NCI-H2196 treated with DMSO at 0.1 percent for 48 hours (cell line): ENCODE measurements at regions not wholly inside any gene's neighbourhood (a gene's known extent, or its start where the extent isn't known, plus 50 kb on each side); places are given as distances from the start of the nearest gene placed in this dataset.

Source experiments
- DNase-seq: peaks from one replicate; lab custom pipeline; 2025; ENCODE audit not compliant: unreplicated experiment; lab: John Stamatoyannopoulos, UW

DNA sequence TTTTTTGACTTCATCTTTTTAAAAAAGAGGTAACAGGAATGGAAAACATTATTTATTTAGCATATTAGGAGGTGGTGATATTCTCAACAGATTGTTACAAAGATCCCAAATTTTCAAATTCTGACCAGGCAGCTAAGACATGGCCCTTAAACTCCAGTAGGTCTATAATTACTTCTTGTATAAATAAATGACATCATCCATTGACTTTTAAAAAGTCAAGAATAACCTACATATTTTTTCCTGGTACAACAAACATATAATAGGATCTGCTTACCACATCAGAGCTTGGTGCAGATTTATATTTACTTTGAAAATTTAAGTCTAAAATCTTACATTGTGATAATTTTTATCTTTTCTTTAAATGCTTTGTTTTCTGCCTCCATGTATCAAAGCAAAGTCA, 92.2 kb upstream of the TRPM3 start:
- DNase-seq = no peak

DNA sequence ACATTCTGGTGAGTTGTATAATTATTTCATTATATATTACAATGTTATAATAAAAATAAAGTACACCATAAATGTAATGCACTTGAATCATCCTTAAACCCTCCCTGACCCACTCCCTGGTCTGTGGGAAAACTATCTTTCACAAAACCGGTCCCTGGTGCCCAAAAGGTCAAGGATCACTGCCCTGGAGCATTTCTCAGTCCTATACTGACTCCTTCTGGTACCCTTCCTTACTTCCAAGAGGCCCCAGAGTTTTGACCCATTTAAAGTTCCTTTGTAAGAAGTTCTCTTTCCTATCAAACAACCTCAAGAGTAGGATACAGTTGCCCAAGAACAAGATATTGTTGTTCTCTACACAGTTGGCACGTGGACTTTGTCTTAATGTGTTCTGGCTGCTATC, 88.9 kb upstream of the TRPM3 start:
- DNase-seq = no peak

- no peak for DNase-seq
Observed at GRCh38 chr9:71209890-71210289, 88.5 kb upstream of the TRPM3 start.

- DNase-seq = no peak
Observed at GRCh38 chr9:71202931-71203330, 81.5 kb upstream of the TRPM3 start.

- DNase-seq = no peak
Observed at GRCh38 chr9:71191708-71192107, 70.3 kb upstream of the TRPM3 start.

DNA sequence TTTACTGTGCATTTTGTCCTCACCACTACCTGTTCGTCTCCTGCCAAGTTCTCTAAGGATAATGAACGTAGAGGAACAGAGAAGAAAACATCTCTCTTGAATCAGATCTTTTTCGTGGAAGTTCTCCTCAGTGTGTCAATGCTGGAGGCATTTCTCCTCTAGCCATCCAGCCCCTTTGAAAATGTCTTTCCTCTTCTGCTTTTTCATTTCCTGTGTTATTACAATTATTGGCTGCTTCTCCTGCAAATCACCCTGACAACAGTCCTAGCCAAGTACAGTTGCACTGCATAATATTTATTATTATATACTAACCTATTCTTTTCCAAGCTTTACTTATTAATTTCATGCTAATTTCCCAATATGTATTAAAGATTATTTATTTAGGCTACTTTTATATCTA, 61.8 kb upstream of the TRPM3 start:
- no peak for DNase-seq

GRCh38 chr9:71179183-71179582, 57.8 kb upstream of the TRPM3 start:
- no peak for DNase-seq

DNA sequence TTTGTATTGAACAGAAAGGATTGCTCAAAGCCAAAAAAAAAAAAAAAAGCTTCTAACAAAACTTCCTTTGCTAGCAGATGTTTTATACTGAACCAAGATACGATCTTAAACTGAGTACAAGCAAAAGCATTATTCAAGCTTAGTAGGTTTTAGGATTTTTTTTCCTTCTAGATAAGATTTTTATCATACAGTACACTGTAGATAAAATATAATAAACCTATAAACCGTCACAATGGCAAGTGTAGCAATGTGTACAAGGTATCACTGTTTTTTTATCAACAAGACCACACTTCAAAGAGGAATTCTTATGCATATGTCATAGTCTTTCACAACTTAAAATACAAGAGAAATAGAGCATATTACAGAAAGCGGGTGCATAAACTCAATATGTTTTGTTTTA, 56.5 kb upstream of the TRPM3 start:
- no peak for DNase-seq

GRCh38 chr9:71171517-71171916, 50.1 kb upstream of the TRPM3 start:
- DNase-seq = no peak
